M059J (cell line): ENCODE measurements at regions not wholly inside any gene's neighbourhood (a gene's known extent, or its start where the extent isn't known, plus 50 kb on each side); places are given as distances from the start of the nearest gene placed in this dataset.
"Not testable (repeated sequence)": the region's sequence is repeated elsewhere in the genome, so short reads cannot be mapped to it uniquely, and the experiment has no call there.

ENCODE experiments used
- DNase-seq: peaks from one replicate; pipeline ENCODE4 v3.0.0-alpha.2; 2012; ENCODE audit warnings: low read depth

DNA sequence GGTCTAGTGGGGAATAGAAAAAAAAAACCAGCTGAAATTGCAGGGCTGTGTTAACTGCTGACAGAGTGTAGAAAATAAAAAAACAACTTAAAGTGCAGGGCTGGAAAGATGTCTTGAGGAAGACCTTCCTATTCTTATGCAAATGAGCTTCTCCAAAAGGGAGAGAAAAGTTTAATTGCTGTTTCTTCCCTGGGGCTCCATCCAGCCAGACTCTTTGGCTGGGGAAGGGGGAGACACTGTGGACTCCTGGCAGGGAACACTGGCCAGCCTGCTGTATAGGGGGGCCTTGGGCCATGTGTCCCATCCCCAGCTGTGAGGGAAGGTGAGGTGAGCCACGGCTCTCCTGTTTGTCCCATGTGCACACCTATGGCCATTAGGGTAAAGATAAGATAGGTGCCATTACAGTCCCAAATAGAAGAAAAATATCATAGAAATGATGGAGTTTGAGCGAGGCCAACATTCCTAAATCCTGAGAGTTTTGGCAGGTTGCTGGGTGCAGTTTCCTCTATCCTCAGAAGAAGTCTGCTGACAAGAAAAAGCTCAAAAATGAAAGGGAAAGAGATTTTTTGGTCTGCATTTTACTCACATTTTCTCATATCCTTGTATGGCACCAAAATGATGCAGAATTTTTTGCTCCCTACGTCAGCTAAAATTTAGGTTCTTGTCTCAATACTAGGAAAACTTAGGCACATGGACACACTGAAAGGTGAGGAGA, 901.7 kb downstream of the PLOD2 start:
- DNase-seq: no peak

DNA sequence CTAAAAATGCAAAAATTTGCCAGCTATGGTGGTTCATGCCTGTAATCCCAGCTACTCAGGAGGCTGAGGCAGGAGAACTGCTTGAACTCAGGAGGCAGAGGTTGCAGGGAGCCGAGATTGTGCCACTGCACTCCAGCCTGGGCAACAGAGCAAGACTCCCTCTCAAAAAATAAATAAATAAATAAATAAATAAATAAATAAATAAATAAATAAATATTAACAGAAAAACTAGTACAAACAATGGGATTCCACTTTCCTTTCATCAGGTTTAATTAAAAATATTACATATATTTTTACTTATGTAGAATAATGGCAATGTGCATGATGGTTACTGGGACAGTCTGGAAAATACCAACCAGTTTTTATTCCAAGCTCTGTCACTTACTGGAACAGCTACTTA, 897.5 kb downstream of the PLOD2 start:
- DNase-seq: not testable (repeated sequence)

DNA sequence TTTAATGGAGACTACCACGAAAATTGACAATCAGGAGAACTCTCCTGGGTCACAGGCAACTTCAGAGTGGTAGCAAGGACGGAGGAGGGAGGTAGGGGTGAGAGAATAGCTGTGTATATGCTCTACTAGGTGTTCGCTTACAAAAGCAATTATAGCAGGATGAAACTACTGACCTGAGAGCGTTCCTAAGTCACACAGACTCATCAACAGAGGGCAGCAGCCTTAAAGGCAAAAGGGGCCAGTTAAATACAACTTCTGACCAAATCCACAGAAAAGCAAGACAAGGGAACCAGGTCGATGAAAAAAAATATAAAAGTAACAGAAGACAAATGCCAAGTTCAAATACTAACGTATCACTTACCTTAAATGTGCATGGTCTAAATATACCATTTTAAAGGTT, 894.6 kb downstream of the PLOD2 start:
- no peak for DNase-seq

DNA sequence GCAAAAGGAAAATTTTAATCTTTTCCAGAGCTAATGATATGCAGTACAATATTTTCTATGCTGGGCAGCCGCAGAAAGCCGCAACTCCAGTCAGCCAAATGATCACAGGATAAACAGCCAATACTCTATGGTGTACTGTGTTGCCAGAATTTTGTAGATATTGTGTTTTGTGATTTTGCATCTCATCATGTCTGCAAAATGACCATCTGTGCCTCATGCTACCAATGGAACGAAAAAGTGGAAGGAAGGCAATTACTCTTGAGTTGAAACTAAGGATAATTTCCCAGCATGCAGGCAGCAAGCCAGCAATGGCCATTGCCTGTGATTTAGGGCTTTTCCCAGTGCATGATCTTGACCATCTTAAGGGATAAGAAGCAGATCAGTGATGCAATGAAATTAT, 891.9 kb downstream of the PLOD2 start:
- DNase-seq: no peak

DNA sequence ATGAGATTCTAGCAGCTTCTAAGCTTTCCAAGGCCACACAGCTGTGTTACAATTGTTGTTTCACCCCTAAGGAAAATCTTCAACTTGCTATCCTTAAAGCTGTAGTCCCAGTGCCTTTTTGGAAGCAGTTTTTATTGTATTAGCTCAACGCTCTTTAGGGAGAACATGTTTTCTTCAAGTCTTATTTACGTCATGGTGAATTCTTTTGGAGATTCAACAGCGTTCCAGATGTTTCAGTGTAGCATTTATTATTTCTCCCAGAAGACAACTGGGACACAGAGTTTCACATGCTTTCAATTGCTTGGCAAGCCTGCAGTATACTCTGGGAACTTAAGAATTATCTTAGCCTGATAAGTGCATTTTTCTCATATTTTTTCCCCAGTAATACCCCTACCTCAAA, 888.3 kb downstream of the PLOD2 start:
- DNase-seq: no peak

DNA sequence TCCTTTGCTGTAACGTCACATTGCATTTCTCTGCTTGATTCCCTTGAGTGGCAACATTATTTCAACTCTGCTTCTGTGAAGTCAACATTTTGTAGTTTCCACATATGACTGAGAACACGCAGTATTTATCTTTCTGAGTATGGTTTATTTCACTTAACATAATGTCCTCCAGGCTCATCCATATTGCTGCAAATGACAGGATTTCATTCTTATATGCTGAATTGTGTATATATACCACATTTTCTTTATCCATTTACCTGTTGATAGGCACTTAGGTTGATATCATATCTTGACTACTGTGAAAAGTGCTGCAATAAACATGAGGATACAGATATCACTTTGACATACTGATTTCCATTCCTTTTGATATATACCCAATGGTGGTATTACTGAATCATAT, 878.5 kb downstream of the PLOD2 start:
- DNase-seq: no peak

DNA sequence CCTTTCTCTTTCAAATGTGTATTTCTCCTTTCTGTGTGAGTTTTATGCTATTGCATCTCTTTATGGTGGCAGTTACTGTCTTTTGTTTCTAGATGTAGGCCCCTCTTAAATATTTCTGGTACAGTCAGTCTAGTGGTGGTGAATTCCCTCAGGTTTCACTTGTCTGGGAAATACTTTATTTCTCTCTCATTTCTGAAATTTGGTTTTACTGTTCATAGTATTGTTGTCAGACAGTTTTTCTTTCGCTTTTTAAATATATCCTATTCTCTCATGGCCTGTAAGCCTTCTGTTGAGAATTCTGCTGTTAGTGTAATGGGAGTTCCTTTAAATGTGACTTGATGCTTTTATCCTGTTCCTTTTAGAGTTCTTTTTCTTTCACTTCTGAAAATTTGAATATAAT, 874.0 kb downstream of the PLOD2 start:
- no peak for DNase-seq

DNA sequence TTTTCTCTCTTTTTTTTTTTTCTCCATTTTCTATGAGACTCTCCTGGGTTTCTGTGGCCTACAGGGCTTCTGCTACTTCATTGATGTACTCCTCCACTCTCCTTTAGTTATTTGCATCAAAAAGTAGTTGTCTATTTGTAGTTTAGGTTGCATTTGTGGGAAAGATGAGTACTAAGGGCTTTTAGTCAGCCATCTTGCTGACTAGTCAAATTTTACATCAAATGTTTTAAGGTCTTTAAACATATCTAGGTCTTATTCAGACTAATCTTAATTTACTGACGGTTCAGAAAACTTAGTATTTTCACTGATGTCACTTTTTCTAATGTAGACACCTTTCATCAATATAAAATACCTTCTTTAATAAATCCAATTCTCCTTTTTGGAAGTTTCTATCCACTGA, 871.0 kb downstream of the PLOD2 start:
- DNase-seq: no peak

DNA sequence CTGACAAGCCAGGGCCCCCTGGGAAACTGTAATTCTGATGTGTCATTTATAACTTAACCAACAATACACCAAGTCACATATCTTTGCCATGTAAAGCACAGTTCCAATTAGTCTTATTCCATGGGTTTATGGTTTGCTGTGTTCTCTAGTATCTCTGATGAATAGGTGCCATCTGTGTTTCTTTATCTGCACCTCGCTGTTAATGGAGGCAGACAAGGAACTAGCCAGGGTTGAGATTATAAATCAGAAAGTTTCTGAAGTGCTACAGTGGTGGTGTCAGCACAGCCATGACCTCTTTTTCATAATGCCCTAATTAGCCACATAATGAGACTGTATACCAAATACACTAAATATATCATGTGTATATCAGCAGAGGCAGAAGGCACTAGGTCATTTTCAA, 866.4 kb downstream of the PLOD2 start:
- DNase-seq: no peak

DNA sequence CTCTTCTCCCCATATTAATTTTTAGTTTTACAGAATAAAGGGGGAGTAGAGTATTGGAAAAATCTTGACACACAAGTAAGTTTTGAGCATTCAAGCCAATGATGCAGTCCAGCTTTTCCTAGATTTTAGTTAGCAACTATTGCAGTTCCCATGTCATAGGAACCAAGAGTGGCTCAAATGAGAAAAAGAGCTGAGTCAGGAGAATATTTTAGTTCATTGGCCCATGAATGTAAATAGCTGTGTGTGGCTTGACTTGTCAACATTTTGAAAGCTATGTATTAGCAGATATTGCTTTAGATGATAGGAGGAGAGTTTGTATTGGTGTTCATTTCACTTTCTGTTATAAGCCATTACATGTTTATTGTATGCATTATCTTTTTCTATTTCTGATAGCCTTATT, 853.7 kb downstream of the PLOD2 start:
- no peak for DNase-seq

DNA sequence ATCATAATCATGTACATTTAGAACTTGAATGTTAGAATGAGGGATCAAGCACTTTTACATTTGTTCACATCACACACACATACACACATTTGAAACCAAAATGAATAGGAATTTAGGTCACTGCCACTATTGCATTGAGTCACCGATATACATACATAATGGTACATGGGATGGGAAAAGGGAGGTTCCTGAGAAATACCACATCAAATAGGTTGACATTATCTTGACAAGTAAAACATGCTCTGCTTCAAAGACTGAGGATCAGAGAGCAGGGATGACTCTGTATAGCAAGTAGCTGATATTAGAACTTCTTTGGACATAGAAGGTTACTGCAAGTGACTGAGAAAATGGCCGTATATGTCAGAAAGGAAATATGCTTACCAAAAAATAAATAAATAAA, 847.2 kb downstream of the PLOD2 start:
- no peak for DNase-seq

DNA sequence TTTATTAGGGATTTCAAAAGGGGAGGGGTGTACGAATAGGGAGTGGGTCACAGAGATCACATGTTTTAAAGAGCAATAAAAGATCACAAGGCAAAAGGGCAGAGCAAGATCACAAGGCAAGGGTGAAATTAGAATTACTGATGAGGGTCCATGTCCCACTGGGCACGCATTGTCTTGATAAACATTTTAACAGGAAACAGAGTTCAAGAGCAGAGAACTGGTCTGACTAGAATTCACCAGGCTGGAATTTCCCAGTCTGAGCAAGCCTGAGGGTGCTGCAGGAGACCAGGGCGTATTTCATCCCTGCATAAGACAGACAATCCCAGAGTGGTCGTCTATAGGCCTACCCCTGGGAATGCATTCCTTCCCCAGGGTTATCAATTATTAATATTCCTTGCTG, 844.7 kb downstream of the PLOD2 start:
- DNase-seq: not testable (repeated sequence)

DNA sequence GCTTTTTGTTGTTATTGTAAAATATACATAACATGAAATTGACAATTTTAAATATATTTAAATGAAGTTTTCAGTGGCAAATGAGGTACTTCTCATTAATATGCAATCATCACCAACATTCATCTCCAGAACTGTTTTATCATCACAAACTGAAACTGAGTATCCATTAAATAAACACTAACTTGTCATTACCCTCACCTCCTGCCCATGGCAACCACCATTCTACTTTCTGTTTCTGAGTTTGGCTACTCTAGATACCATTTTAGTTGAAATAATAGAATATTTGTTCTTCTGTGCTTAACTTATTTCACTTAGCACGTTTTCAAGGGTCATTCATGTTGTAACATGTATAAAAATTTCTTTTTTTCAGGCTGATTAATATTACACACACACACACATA, 834.3 kb downstream of the PLOD2 start:
- no peak for DNase-seq

DNA sequence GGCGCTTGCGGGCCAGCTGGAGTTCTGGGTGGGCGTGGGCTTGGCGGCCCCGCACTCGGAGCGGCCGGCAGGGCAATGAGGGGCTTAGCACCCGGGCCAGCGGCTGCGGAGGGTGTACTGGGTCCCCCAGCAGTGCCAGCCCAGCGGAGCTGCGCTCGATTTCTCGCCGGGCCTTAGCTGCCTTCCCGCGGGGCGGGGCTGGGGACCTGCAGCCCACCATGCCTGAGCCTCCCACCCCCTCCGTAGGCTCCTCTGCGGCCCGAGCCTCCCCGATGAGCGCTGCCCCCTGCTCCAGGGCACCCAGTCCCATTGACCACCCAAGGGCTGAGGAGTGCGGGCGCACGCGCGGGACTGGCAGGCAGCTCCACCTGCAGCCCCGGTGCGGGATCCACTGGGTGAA, 827.6 kb downstream of the PLOD2 start:
- DNase-seq: not testable (repeated sequence)

DNA sequence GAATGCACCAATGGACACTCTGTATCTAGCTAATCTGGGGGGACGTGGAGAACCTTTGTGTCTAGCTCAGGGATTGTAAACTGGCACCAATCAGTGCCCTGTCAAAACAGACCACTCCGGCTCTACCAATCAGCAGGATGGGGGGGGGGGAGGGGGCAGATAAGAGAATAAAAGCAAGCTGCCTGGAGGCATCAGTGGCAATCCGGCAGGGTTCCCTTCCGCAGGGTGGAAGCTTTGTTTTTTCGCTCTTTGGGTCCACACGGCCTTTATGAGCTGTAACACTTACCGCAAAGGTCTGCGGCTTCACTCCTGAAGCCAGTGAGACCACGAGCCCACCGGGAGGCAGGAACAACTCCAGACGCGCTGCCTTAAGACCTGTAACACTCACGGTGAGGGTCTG, 827.1 kb downstream of the PLOD2 start:
- no peak for DNase-seq

DNA sequence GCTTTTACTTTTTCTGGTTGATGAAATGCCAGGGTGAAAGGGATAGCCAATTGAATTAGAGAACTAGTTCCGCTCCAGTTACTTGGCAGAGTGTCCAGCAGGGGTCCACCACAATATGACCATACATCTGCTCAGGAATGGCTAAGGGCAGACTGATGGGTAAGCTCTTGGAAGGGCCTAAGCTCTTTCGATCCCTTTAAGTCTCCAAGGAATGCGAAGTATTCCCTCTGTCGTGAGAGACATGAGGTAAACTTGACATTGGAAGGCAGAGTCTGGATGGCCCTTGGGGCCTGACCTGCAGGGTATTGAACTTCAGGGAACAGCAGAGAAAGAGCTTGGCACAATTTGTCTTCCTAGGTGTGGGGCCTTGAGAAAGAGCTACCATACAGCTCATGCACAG, 805.8 kb downstream of the PLOD2 start:
- DNase-seq: no peak

DNA sequence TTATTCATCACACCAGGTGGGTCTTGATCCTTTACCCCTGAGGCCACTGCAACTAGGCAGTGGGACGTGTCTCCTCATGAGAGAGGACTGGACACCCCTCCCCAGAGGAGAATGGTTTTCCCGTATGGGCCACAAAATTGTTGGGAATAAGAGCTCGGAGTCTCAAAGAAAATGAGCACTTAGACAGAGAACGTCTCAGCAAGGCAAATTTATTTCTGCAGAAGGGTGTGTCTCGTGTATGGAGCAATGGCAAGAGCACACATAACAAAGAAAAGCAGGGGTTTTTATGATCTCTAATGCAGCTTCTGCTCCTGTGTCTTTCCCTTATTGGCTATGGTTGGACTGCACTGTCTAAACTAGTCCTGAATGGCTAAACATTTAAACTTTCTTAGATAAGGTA, 803.5 kb downstream of the PLOD2 start:
- DNase-seq: no peak

DNA sequence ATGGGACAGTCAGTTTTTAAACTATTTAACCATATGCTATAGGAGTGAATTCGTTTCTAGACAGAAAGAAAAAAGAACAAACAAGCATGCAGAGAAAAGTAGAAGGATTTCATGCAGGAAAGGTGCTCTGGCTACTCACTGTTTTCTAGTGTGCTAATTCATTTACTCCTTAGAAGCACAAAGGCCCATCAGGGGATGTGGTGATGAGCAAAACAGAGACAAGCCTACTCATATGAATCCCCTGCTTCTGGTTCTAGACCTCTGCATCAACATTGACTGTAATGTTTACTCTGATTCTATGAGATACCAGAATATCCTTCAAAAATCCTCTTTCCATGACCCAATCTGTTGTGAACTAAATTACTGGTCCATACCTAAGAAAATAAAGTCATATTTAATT, 801.9 kb downstream of the PLOD2 start:
- DNase-seq: no peak

DNA sequence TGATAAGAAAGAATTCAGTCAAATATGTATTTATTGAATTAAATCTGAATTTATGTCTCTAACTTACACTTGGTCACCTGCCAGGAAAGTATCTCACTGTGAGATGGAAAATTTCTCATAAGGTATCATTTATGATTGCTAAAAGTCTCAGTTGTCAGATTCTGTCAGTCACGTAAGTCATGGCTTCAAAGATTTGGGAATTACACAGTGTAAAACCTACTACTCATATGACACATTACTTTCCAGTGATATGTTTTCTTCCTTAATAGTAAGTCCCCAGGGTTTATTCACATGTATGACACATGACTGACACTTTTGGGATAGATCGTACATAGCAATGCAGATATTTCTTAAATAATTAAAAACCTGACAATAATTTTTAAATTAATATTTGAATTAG, 792.2 kb downstream of the PLOD2 start:
- no peak for DNase-seq

DNA sequence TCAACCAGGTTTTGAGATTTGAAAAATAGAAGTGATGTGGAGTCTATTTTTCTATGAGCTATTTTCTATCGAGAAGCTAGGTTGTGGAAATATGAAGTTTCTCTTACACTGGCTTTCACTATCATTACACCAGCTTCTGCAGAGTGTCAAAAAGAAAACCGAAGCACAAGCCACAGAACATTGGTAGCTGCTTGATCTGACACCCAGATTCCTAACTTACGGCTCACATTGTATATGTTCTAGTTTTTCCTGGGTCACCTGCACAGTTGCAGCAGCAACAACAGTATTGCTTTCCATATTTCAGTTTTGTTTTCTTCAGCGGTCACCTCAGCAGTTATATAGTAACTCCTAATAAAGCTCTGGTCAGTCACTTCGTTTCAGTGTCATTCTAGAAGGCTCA, 790.1 kb downstream of the PLOD2 start:
- DNase-seq: no peak

DNA sequence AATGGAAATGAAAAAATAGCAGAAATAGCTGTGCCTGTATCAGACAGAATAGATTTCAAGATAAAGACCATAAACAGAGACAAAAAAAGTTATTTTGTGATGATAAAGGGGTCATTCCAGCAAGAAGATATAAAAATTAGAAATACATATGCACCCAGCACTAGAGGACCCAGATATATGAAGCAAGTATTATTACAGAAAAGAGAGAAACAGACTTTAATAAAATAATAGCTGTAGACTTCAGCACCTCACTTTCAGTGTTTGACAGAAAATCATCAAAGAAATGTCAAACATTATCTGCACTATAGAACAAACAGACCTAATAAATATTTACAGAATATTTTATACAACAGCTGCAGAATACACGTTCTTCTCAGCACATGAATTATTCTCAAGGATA, 783.7 kb downstream of the PLOD2 start:
- DNase-seq: no peak

DNA sequence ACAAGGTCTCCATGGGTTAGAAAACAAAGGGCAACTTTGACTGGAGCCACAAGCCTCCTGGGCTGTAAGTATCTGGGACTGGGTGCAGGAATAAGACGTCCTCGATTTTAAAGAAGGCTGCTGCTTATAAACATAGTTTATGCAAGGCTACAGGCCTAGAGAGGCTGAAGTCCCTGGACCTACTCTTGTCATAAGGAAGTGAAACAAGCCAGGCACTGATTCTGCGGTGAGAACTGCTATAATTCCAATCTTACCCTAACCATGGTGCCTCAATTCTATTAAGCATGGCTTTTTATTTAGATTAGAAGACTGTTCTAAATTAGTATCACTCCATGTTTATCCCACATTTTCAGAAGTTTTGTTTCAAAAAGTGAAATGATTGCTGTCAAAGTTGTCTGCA, 777.6 kb downstream of the PLOD2 start:
- DNase-seq: no peak

DNA sequence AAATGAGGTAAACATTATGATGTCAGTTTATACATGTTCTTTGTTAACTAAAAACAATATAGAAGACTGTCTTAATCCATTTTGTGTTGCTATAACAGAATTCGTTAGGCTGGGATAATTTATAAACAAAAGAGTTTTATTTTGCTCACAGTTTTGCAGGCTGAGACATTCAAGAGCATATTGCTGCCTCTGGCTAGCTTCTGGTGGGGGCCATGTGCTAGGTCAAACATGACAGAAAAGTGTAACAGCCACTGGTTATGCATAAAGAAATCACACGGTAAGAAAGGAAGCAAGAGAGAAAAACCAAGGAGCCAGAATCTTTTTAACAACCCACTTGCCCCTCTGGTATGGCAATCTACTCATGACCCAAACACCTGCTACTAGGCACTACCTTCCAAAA, 776.7 kb downstream of the PLOD2 start:
- DNase-seq: no peak

DNA sequence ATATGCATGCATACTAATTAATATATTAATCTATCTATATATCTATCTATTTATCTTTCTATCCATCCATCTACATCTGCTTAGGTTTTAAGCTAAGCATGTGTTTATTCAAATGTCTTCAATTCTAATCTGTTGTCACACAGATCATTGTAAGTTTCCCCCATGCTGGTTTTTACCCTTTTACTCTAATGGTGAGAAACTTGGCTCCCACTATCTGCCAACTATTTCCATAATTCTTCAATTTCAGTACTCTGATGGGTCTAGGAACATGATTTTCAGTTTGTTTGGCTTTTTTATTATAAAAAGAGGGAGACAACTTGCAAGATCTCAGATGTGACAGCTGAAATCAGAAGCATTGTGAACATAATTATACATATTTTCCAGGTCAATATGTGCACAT, 773.8 kb downstream of the PLOD2 start:
- DNase-seq: no peak

DNA sequence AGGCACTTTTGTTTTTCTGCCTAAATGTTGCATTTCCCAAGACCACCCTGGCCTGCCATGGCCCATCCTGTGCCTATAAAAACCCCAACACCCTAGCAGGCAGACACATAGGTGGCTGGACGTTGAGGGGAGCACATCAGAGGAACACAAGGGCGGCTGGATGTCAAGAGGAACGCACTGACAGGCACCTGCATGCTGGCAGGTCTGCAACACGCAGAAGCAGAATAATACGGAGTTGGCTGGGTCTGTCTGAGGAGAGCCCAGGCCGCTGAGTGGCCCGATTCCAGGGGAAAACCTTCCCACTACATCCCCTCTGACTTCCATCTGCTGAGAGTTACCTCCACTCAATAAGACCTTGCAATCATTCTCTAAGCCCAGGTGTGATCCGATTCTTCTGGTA, 765.6 kb downstream of the PLOD2 start:
- no peak for DNase-seq
